ENCODE measurements at regions not wholly inside any gene's neighbourhood (a gene's known extent, or its start where the extent isn't known, plus 50 kb on each side); places are given as distances from the start of the nearest gene placed in this dataset.

DNA sequence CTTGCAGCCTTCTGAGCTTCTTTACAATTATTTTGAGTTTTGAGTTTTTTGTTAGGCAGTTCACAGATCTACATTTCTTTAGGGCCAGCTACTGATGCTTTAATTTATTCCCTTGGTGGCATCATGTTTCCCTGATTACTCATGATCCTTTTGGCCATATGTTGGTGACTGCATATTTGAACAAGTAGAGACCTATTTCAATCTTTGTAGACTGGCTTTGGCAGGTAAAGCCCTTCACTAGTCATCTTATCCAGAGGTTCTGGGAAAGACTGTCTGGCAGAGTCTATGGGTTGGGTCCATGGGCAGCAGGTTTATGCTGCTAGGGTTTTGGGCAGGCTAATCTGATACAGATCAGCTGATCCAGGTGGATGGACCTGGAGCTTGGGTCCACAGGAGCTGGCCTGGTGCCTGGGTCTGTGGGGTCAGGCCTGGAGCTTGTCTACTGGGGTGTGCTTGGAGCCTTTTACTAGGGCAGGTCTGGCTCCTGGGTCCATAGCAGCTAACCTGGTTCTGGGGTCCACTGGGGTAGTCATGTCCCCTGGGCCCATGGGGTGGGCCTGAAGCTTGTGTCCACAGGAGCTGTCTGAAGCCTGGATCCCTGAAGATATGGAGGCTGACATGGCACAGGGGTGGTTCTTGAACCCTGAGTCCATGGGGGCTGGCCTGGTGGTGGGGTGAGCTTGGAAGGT is 72.7 kb downstream of the GPR85 start:
- TF ChIP-seq, protein P1, sequence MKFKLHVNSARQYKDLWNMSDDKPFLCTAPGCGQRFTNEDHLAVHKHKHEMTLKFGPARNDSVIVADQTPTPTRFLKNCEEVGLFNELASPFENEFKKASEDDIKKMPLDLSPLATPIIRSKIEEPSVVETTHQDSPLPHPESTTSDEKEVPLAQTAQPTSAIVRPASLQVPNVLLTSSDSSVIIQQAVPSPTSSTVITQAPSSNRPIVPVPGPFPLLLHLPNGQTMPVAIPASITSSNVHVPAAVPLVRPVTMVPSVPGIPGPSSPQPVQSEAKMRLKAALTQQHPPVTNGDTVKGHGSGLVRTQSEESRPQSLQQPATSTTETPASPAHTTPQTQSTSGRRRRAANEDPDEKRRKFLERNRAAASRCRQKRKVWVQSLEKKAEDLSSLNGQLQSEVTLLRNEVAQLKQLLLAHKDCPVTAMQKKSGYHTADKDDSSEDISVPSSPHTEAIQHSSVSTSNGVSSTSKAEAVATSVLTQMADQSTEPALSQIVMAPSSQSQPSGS (tag by site-specific recombination; IDR thresholded peaks at IDR 0.05; ENCODE audit: low read depth): no peak
- TF ChIP-seq ZBTB17 (tag by site-specific recombination; IDR thresholded peaks at IDR 0.05) (no peak), ZBTB26 (tag by site-specific recombination; optimal IDR thresholded peaks at IDR 0.05) (no peak), ZNF791 (tag by site-specific recombination; IDR thresholded peaks at IDR 0.05) (no peak), ZNF529 (tag by site-specific recombination; IDR thresholded peaks at IDR 0.05; ENCODE audit: insufficient replicate concordance) (no peak), ZNF274 (IDR thresholded peaks at IDR 0.05; ENCODE audit: low read length) (no peak), ZNF274 (tag by site-specific recombination; IDR thresholded peaks at IDR 0.05; ENCODE audit: borderline replicate concordance) (no peak)
- TF ChIP-seq, protein P2, sequence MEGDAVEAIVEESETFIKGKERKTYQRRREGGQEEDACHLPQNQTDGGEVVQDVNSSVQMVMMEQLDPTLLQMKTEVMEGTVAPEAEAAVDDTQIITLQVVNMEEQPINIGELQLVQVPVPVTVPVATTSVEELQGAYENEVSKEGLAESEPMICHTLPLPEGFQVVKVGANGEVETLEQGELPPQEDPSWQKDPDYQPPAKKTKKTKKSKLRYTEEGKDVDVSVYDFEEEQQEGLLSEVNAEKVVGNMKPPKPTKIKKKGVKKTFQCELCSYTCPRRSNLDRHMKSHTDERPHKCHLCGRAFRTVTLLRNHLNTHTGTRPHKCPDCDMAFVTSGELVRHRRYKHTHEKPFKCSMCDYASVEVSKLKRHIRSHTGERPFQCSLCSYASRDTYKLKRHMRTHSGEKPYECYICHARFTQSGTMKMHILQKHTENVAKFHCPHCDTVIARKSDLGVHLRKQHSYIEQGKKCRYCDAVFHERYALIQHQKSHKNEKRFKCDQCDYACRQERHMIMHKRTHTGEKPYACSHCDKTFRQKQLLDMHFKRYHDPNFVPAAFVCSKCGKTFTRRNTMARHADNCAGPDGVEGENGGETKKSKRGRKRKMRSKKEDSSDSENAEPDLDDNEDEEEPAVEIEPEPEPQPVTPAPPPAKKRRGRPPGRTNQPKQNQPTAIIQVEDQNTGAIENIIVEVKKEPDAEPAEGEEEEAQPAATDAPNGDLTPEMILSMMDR (tag by site-specific recombination; IDR thresholded peaks at IDR 0.05): no peak
